CD4-positive, alpha-beta T cell (primary cell): ENCODE measurements at regions not wholly inside any gene's neighbourhood (a gene's known extent, or its start where the extent isn't known, plus 50 kb on each side); places are given as distances from the start of the nearest gene placed in this dataset.
"Not testable (repeated sequence)": the region's sequence is repeated elsewhere in the genome, so short reads cannot be mapped to it uniquely, and the experiment has no call there.

Source experiments
- ATAC-seq: fragments of 200-7000 bp; cut with Tn5 transposase; one replicate; pipeline ENCODE4 v1.10.0; 2022; ENCODE audit warnings: mild to moderate bottlenecking; ENCODE audit not compliant: poor library complexity
- CTCF ChIA-PET: fragments of 350-600 bp; sonication (Branson Sonifier 250); formaldehyde crosslinking; loops from one replicate; lab custom pipeline; 2021; ENCODE audit warnings: antibody characterized with exemption, inconsistent platforms; lab: Charles Lee
- POLR2A ChIA-PET: fragments of 350-600 bp; sonication (Branson Sonifier 250); formaldehyde crosslinking; loops from one replicate; lab custom pipeline; 2021; ENCODE audit warnings: antibody characterized with exemption, inconsistent platforms; lab: Charles Lee
- DNase-seq, 14 experiments: peaks; one replicate each; pipeline ENCODE4 v3.0.0-alpha.2; 2013 to 2020; ENCODE audit warnings: mixed read lengths in 2 of 14
- H3K27ac ChIP-seq, 2 donors: one replicate each; pipeline versions ENCODE4 v1.5.1 to v1.7.0; 2013; ENCODE audit warnings: low read length in 2 of 2, low read depth in 1 of 2, mild to moderate bottlenecking in 1 of 2
- H3K27me3 ChIP-seq, 2 experiments: 1 replicate in 1 of 2; 2 replicates in 1 of 2; pipeline versions ENCODE4 v1.6.1 to v1.7.0; 2013; ENCODE audit warnings: low read length in 2 of 2, control low read depth in 1 of 2, mild to moderate bottlenecking in 1 of 2, moderate library complexity in 1 of 2; ENCODE audit not compliant: insufficient read depth in 2 of 2, control insufficient read depth in 1 of 2
- H3K36me3 ChIP-seq: one replicate; pipeline ENCODE4 v1.6.1; 2013; ENCODE audit warnings: low read length, control low read depth; ENCODE audit not compliant: insufficient read depth
- H3K4me1 ChIP-seq: one replicate; pipeline ENCODE4 v1.6.1; 2013; ENCODE audit warnings: low read length, control low read depth; ENCODE audit not compliant: insufficient read depth
- H3K4me3 ChIP-seq: one replicate; pipeline ENCODE4 v1.5.1; 2013; ENCODE audit warnings: mild to moderate bottlenecking, low read length, moderate library complexity
- H3K9me3 ChIP-seq, 2 experiments: 1 replicate in 1 of 2; 2 replicates in 1 of 2; pipeline versions ENCODE4 v1.6.1 to v1.7.0; 2013; ENCODE audit warnings: low read length in 2 of 2, mild to moderate bottlenecking in 2 of 2, control low read depth in 1 of 2, moderate library complexity in 1 of 2; ENCODE audit not compliant: control insufficient read depth in 1 of 2, insufficient read depth in 1 of 2
- H3K27ac Mint-ChIP-seq: one replicate; pipeline ENCODE4 v1.8.0; 2020; ENCODE audit warnings: mixed read lengths
- H3K27me3 Mint-ChIP-seq: one replicate; pipeline ENCODE4 v1.8.0; 2021; ENCODE audit warnings: mixed read lengths
- H3K36me3 Mint-ChIP-seq: one replicate; pipeline ENCODE4 v1.8.0; 2021; ENCODE audit warnings: low read depth, mixed read lengths
- H3K4me1 Mint-ChIP-seq: one replicate; pipeline ENCODE4 v1.8.0; 2021; ENCODE audit warnings: low read depth, mixed read lengths
- H3K4me3 Mint-ChIP-seq: one replicate; pipeline ENCODE4 v1.8.0; 2020; ENCODE audit warnings: mild to moderate bottlenecking, mixed read lengths
- H3K9me3 Mint-ChIP-seq: one replicate; pipeline ENCODE4 v1.8.0; 2020; ENCODE audit warnings: mixed read lengths
- intact Hi-C, 2 experiments: fragments of 100-400 bp; cut with DNase I in 1 of 2; cut with micrococcal nuclease in 1 of 2; formaldehyde crosslinking; loops; one replicate each; pipeline versions ENCODE4 v1.15.1 to v1.9.0; 2023 to 2025; cut with DNase I, micrococcal nuclease
- TF ChIP-seq, protein P1 (sequence below): fragments of 200-600 bp; IDR thresholded peaks from one replicate; pipeline ENCODE4 v1.8.0; 2022; ENCODE audit warnings: antibody characterized with exemption, mild to moderate bottlenecking

DNA sequence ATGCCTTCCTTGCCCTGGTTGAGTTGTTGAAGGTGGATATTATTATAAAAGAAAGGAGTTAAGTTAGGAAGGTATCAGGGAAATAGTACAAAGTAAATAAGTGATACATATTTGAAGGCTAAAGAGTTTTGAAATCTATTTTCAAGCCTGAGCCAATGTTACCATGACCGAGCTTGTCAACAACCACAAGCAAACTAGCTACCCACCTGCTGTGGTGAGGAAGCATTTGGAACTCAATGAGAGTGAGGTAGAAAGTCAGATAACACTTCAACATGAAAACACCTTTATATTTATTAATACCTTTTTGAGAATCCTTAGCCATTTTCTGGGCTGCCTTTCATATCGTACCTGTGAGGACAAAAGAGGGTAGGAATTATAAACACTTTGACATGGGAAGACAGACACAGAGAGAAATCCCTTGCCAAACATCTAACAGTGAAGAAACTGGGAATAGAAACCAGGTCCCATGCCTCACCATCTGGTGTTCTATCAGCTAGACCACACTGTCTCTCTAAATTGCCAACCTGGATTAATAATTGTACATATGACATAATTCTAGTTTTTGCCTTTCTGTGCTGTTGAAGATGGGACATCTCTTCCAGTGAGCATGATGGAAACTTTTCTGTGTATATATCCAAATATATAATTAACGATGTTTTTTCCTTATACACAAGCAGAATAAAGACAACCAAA lies 606.4 kb upstream of the NR3C2 start:
- no peaks in the 10 kb centered on the region for H3K36me3 Mint-ChIP-seq
- Histone ChIP-seq H3K4me1 (no peaks in the 10 kb centered on the region), H3K27ac (no peak overlapping the region), H3K9me3 (no peaks in the 10 kb centered on the region), H3K36me3 (no peaks in the 10 kb centered on the region), H3K27me3 (no peaks in the 10 kb centered on the region), H3K4me3 (no peak overlapping the region)
- intact Hi-C loops = no loop called here
- no peaks in the 10 kb centered on the region for H3K4me1 Mint-ChIP-seq
- TF ChIP-seq, protein P1, sequence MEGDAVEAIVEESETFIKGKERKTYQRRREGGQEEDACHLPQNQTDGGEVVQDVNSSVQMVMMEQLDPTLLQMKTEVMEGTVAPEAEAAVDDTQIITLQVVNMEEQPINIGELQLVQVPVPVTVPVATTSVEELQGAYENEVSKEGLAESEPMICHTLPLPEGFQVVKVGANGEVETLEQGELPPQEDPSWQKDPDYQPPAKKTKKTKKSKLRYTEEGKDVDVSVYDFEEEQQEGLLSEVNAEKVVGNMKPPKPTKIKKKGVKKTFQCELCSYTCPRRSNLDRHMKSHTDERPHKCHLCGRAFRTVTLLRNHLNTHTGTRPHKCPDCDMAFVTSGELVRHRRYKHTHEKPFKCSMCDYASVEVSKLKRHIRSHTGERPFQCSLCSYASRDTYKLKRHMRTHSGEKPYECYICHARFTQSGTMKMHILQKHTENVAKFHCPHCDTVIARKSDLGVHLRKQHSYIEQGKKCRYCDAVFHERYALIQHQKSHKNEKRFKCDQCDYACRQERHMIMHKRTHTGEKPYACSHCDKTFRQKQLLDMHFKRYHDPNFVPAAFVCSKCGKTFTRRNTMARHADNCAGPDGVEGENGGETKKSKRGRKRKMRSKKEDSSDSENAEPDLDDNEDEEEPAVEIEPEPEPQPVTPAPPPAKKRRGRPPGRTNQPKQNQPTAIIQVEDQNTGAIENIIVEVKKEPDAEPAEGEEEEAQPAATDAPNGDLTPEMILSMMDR = no peak
- ChIA-PET CTCF (no interaction called here), POLR2A (no interaction called here)
- ATAC-seq = no peak
- no peak overlapping the region for H3K4me3 Mint-ChIP-seq
- H3K27me3 Mint-ChIP-seq = no peaks in the 10 kb centered on the region
- H3K27ac Mint-ChIP-seq = no peak overlapping the region
- no peaks in the 10 kb centered on the region for H3K9me3 Mint-ChIP-seq
- DNase-seq = no peak

DNA sequence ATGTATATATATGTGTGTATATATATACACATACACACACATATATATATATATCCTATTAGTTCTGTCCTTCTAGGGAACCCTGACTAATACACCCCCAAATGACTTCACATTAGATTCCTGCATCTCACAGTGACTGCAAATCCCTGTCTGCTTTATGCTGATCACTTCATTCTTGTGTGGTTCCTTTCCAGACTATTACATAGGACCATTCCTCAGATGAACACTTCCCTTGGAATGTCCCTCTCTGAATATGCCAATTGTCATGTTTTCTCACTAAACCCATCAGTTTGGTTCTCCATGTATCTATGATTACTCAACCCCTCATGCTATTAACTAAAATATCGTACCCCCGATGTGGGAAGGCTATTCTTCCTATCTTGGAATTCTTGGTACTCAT lies 605.2 kb upstream of the NR3C2 start:
- Histone ChIP-seq H3K27me3 (no peaks in the 10 kb centered on the region), H3K27ac (no peak overlapping the region), H3K4me3 (no peak overlapping the region), H3K9me3 (no peaks in the 10 kb centered on the region), H3K4me1 (no peaks in the 10 kb centered on the region), H3K36me3 (no peaks in the 10 kb centered on the region)
- ATAC-seq = no peak
- ChIA-PET POLR2A (no interaction called here), CTCF (no interaction called here)
- TF ChIP-seq, protein P1 = no peak
- no peaks in the 10 kb centered on the region for H3K9me3 Mint-ChIP-seq
- intact Hi-C loops = no loop called here
- no peak overlapping the region for H3K4me3 Mint-ChIP-seq
- H3K27me3 Mint-ChIP-seq = no peaks in the 10 kb centered on the region
- H3K4me1 Mint-ChIP-seq = no peaks in the 10 kb centered on the region
- no peak overlapping the region for H3K27ac Mint-ChIP-seq
- DNase-seq = no peak
- no peaks in the 10 kb centered on the region for H3K36me3 Mint-ChIP-seq

DNA sequence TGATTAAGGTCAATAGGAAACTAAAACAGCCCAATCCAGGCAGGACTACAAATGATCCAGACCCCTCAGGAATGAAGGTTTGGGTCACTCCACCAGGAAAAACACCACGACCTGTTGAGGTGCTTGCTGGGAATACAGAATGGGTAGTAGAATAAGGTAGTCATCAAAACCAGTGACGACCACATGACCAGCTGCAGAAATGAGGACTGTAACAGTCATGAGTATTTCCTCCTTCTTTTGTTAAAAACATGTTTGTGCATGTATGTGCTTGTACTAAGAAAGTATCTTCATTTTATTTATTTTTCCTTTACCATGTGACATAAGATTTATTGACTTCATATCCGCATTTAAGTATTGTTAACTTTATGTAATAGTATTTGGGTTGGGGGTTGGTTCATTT lies 603.5 kb upstream of the NR3C2 start:
- H3K4me3 Mint-ChIP-seq = no peak overlapping the region
- POLR2A ChIA-PET = no interaction called here

DNA sequence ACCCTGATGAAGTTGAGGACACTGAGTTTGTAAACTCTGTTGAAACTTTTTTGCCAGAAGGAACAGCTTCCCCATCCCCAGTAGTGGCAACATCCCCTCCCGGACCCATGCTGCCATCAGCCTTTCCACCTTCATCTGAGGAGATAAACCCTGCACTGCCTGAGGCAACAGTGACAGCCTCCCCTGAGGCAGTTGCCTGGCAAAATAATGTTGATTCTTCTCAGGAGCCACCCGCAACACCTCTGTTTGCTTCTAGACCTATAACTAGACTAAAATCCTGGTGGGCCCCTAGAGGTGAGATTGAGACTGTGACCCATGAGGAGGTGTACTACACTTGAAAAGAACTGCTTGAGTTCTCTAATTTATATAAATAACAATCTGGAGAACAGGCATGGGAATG lies 597.6 kb upstream of the NR3C2 start:
- ATAC-seq, H3K27ac ChIP-seq, H3K4me3 Mint-ChIP-seq, CTCF ChIA-PET, H3K27ac Mint-ChIP-seq, H3K4me3 ChIP-seq, H3K4me1 ChIP-seq, H3K4me1 Mint-ChIP-seq, DNase-seq, H3K27me3 ChIP-seq, H3K9me3 ChIP-seq, H3K36me3 Mint-ChIP-seq, H3K27me3 Mint-ChIP-seq, H3K36me3 ChIP-seq, H3K9me3 Mint-ChIP-seq, POLR2A ChIA-PET, intact Hi-C loops: not testable (repeated sequence)

More for the DNA sequence above, 603.5 kb upstream of the NR3C2 start:
- intact Hi-C loops = no loop called here
- H3K27me3 Mint-ChIP-seq = no peaks in the 10 kb centered on the region
- H3K4me1 ChIP-seq = no peaks in the 10 kb centered on the region
- H3K36me3 ChIP-seq = no peaks in the 10 kb centered on the region
- no peak overlapping the region for H3K27ac Mint-ChIP-seq
- H3K9me3 Mint-ChIP-seq = no peaks in the 10 kb centered on the region
- no peaks in the 10 kb centered on the region for H3K4me1 Mint-ChIP-seq
- no peak overlapping the region for H3K4me3 ChIP-seq
- TF ChIP-seq, protein P1 = no peak
- no peak overlapping the region for H3K27ac ChIP-seq
- DNase-seq = no peak
- no peak for ATAC-seq
- no peaks in the 10 kb centered on the region for H3K9me3 ChIP-seq
- no peaks in the 10 kb centered on the region for H3K27me3 ChIP-seq
- CTCF ChIA-PET = no interaction called here
- H3K36me3 Mint-ChIP-seq = no peaks in the 10 kb centered on the region
